Femur (tissue), 1 donor: ENCODE measurements at regions not wholly inside any gene's neighbourhood (a gene's known extent, or its start where the extent isn't known, plus 50 kb on each side); places are given as distances from the start of the nearest gene placed in this dataset.
"Not testable (repeated sequence)": the region's sequence is repeated elsewhere in the genome, so short reads cannot be mapped to it uniquely, and the experiment has no call there.

Experiments
- DNase-seq: peaks from one replicate; pipeline ENCODE4 v3.0.0-alpha.2; 2017

DNA sequence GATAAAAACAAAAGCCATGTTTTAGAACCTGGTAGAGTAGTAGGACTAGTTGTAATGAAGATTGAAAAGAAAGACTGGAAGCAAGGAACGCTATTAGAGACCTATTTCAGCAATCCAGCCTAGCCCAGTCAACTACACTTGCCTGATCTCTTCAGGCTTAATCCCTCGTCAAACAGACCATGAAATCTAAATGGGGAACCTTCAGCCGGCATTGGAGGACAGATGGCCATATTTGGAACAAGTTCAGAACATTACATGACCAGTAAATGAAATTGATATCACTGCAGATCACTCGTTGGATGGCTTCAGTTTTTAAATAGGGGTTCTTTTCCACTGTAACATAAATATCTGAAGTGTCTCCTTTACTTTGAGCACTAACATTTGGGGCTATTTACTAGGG lies 84.8 kb upstream of the WDR44 start:
- no peak for DNase-seq

- no peak for DNase-seq
These were observed 74.1 kb upstream of the WDR44 start for GRCh38 chrX:118271775-118272174.

GRCh38 chrX:118272242-118272641 lies 73.7 kb upstream of the WDR44 start:
- no peak for DNase-seq

DNA sequence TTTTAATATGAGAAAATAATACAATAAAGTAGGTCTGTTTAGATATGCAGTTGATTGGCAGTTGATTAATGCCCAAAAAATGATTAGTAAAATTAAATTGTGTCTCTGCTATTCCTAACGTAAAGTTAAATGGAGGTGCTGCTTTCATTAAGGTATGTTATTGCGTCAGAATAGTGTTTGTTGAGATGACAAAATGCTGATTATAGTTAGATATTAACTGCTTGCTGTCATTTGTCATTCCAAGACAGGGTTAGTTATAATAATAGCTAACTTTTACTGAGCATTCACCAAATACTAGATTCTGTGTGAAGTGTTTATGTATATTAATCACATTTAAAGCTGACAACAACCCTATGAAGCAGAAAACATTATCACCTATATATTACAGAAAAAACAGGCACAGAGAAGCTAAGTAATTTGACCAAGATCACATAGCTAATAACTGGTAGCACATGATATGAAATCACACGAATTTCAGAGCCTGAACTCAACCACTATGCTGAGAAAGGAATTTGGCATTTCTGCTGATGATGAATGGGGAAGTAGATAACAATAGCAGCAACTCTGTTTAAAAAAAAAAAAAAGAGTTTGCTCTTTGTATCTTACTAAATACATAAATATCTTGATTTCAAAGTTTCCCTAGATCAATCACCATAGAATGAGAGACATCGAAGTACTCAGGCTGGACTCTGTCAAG lies 59.7 kb upstream of the WDR44 start:
- no peak for DNase-seq

- not testable (repeated sequence) for DNase-seq
These were observed 50.1 kb upstream of the WDR44 start for GRCh38 chrX:118295818-118296217.
